ENCODE measurements at regions not wholly inside any gene's neighbourhood (a gene's known extent, or its start where the extent isn't known, plus 50 kb on each side); places are given as distances from the start of the nearest gene placed in this dataset.

DNA sequence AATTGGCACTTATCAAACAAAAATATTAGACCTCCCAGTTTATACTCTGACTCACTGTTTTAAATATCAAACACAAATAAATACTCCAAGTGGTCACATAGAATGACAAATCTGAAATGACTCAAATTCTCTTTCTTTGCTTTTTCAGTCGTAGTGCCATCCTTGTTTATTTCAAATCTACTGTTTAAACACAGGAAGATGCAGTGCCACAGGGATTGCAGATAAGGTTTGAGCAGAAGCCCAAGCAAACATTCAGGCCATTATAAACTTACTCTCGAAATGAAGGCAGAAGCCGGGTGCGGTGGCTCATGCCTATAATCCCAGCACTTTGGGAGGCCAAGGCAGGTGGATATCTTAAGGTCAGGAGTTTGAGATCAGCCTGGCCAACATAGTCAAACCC is 255.4 kb upstream of the PLXNA2 start:
- TF ChIP-seq, protein P1, sequence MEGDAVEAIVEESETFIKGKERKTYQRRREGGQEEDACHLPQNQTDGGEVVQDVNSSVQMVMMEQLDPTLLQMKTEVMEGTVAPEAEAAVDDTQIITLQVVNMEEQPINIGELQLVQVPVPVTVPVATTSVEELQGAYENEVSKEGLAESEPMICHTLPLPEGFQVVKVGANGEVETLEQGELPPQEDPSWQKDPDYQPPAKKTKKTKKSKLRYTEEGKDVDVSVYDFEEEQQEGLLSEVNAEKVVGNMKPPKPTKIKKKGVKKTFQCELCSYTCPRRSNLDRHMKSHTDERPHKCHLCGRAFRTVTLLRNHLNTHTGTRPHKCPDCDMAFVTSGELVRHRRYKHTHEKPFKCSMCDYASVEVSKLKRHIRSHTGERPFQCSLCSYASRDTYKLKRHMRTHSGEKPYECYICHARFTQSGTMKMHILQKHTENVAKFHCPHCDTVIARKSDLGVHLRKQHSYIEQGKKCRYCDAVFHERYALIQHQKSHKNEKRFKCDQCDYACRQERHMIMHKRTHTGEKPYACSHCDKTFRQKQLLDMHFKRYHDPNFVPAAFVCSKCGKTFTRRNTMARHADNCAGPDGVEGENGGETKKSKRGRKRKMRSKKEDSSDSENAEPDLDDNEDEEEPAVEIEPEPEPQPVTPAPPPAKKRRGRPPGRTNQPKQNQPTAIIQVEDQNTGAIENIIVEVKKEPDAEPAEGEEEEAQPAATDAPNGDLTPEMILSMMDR (conservative IDR thresholded peaks at IDR 0.05) = no peak
- no peak for TF ChIP-seq EZH2 (IDR thresholded peaks at IDR 0.05; ENCODE audit: low read depth)

Measured in PC-9 (cell line).